Keratinocyte (primary cell): ENCODE measurements at regions not wholly inside any gene's neighbourhood (a gene's known extent, or its start where the extent isn't known, plus 50 kb on each side); places are given as distances from the start of the nearest gene placed in this dataset.

Experiments used
- CTCF ChIP-seq, 3 experiments: IDR thresholded peaks in 1 of 3; conservative IDR thresholded peaks in 1 of 3; optimal IDR thresholded peaks in 1 of 3; 2 replicates in 2 of 3; 3 replicates in 1 of 3; pipeline versions ENCODE3 to v1.5.1; 2011; ENCODE audit warnings: low read length in 3 of 3, mild to moderate bottlenecking in 3 of 3, moderate library complexity in 2 of 3, control low read depth in 1 of 3, inconsistent platforms in 1 of 3; ENCODE audit not compliant: insufficient read depth in 2 of 3; ENCODE audit errors: extremely low read depth in 1 of 3
- EZH2 ChIP-seq: IDR thresholded peaks from one replicate; pipeline ENCODE4 v1.6.1; 2012; ENCODE audit warnings: inconsistent platforms, mild to moderate bottlenecking, low read length, moderate library complexity

- TF ChIP-seq CTCF (optimal IDR thresholded peaks at IDR 0.05 in 1 of 3, IDR thresholded peaks at IDR 0.05 in 1 of 3, conservative IDR thresholded peaks at IDR 0.05 in 1 of 3; ENCODE audit: extremely low read depth in 1 of 3, insufficient read depth in 2 of 3, low read length in 3 of 3) (no peak), EZH2 (no peak)
Measured at GRCh38 chr3:189100866-189101265, 70.9 kb upstream of the TPRG1 start.
